OCI-LY7 (cell line): ENCODE measurements at regions not wholly inside any gene's neighbourhood (a gene's known extent, or its start where the extent isn't known, plus 50 kb on each side); places are given as distances from the start of the nearest gene placed in this dataset.

ENCODE experiments used
- CTCF ChIP-seq: fragments of 200-600 bp; sonication (generic); conservative IDR thresholded peaks from 2 replicates; pipeline ENCODE4 v1.5.1; 2014; ENCODE audit warnings: mild to moderate bottlenecking, antibody characterized with exemption, low read length, moderate library complexity, mixed read lengths
- EZH2phosphoT487 ChIP-seq: fragments of 200-600 bp; sonication (generic); IDR thresholded peaks from 2 replicates; pipeline ENCODE4 v1.6.1; 2018; ENCODE audit warnings: low read depth, borderline replicate concordance, mild to moderate bottlenecking, mixed run types, antibody characterized with exemption, low read length, moderate library complexity, mixed read lengths

DNA sequence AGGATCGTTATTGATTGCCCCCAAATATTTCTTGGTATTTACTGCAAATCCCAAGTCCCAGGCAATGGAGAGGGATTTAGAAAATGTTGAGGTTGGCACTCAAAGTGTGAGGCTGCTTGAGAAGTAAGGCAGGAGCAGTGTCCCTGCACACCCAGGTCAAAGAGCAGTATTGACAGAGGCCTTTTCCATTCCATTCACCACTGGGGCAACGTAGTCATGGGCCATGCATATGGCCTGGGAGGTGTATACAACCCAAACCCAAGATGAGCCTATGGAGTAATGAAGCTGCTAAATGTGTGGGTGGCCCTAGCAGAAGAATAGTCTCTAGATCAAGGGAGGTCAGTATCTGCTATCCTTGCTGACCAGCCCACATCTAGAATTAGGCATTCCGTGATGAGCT, 245.6 kb downstream of the FOXD2 start:
- TF ChIP-seq CTCF: no peak
- TF ChIP-seq EZH2phosphoT487: no peak
